GM18505 (cell line): ENCODE measurements at regions not wholly inside any gene's neighbourhood (a gene's known extent, or its start where the extent isn't known, plus 50 kb on each side); places are given as distances from the start of the nearest gene placed in this dataset.
"Not testable (repeated sequence)": the region's sequence is repeated elsewhere in the genome, so short reads cannot be mapped to it uniquely, and the experiment has no call there.

Source experiments
- ATAC-seq: cut with Tn5 transposase; IDR thresholded peaks from one replicate; pipeline ENCODE4 v1.9.1; 2021; ENCODE audit not compliant: unreplicated experiment
- POLR2A ChIP-seq: IDR thresholded peaks from 4 replicates; pipeline ENCODE4 v1.6.1; 2011; ENCODE audit warnings: borderline replicate concordance; ENCODE audit not compliant: insufficient read depth, insufficient read length; ENCODE audit errors: extremely low read depth

GRCh38 chr2:22126978-22127377 lies 1003.2 kb downstream of the TDRD15 start:
- no peak for TF ChIP-seq POLR2A
- no peak for ATAC-seq

- no peak for ATAC-seq
- no peak for TF ChIP-seq POLR2A
Observed at GRCh38 chr2:22134421-22134820, 1010.7 kb downstream of the TDRD15 start.

GRCh38 chr2:22136446-22136845 lies 1012.7 kb downstream of the TDRD15 start:
- no peak for ATAC-seq
- no peak for TF ChIP-seq POLR2A

DNA sequence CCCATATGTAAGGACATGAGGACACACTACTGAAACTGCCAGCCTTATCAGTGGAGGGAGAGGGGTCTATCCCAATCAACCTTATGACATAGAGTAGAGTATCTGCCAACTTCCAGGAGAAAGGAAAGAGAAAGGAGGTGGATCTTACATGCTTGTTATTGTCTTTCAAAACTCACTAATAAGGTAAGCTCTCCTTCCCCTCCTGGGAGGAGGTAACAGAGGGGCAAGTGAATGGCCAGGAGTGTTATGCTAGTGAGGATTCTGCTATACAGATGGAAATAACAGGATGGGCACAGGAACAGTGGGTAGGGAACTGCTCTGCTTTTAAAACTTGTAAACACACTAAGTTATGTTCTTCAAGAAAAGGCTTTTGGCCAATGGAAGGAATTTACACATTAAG lies 1020.1 kb downstream of the TDRD15 start:
- no peak for ATAC-seq
- TF ChIP-seq POLR2A = no peak

DNA sequence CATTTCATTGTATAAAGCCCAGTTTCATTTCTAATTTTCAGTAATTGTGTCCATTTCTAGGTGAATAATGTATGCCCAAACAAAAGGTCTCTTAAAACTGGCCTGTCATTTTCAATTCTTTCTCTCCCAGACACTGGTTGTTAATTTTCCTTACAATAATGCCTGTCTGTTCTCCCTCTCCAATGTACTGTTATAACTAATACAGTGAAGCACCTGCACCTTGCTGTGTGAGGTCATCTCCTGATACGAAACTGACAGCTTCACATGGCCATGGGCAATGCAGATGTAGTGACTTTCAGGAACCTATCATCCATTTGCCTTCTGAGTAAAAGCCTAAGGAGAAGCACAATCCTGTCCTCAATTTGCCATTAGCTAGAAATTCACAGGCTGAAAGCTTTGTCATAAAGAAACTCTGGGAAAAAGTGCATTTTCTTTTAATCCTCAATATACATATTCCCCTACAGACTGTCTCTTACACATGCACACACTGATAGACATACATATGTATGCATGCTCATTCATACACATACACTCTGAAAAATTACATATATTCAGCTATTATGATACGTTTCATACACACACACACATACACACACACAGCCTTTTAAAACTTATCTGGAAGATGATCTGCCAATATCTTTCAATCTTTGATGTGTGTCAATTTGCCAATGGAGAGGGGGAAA lies 1030.3 kb downstream of the TDRD15 start:
- no peak for TF ChIP-seq POLR2A
- ATAC-seq = no peak

DNA sequence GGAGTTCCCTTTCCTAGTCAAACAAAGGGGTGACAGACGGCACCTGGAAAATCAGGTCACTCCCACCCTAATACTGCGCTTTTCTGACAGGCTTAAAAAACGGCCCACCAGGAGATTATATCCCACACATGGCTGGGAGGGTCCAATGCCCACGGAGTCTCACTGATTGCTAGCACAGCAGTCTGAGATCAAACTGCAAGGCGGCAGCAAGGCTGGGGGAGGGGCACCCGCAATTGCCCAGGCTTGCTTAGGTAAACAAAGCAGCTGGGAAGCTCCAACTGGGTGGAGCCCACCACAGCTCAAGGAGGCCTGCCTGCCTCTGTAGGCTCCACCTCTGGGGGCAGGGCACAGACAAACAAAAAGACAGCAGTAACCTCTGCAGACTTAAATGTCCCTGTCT lies 1032.9 kb downstream of the TDRD15 start:
- not testable (repeated sequence) for ATAC-seq

DNA sequence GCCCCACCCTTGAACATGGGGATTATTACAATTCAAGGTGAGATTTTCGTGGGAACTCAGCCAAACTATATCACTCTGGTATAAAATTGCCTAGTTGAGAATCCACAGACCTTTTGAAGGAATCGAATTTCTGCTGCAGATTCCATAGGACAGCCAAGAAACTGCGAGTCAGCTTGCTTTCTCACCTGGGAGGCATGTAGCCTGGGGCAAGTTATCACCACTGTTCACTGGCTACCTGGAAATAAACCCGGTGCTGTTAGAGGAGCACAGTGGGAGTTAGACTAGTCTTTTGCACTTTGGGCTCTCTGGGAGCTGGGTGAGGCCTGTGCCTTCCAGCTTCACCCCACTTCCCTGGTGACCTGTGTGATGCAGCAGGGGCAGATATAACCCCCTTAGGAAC lies 1043.5 kb downstream of the TDRD15 start:
- ATAC-seq = no peak
- no peak for TF ChIP-seq POLR2A

DNA sequence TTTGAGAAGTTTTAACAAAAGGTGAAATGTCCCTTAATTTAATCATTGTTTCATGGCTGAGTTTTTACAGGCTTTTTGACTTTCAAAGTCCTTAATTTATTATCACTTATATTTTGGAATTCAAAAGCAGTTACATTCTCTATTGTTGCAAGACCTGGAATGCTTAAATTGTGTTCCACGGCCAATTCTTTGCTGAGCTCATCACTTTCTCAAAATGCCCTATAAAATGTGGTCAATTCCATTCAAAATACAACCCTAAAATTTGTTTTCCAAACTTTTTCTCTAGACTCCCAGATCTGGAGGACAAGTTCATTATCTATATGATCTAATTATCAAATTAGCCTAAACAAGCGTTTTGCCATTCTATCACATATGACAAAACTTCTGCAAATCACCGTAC lies 1051.2 kb downstream of the TDRD15 start:
- TF ChIP-seq POLR2A = no peak
- no peak for ATAC-seq

GRCh38 chr2:22185251-22185650 lies 1061.5 kb downstream of the TDRD15 start:
- TF ChIP-seq POLR2A = no peak
- ATAC-seq = no peak

DNA sequence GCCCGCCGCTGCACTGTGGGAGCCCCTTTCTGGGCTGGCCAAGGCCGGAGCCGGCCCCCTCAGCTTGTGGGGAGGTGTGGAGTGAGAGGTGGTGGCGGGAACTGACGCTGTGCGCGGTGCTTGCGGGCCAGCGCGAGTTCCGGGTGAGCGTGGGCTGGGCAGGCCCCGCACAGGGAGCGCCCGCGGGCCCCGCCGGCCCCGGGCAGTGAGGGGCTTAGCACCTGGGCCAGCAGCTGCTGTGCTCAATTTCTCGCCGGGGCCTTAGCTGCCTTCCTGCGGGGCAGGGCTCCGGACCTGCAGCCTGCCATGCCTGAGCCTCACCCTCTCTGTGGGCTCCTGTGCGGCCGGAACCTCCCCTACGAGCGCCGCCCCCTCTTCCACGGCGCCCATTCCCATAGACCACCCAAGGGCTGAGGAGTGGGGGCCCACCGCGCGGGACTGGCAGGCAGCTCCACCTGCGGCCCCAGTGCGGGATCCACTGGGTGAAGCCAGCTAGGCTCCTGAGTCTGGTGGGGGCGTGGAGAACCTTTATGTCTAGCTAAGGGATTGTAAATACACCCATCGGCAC lies 1062.6 kb downstream of the TDRD15 start:
- ATAC-seq = not testable (repeated sequence)

DNA sequence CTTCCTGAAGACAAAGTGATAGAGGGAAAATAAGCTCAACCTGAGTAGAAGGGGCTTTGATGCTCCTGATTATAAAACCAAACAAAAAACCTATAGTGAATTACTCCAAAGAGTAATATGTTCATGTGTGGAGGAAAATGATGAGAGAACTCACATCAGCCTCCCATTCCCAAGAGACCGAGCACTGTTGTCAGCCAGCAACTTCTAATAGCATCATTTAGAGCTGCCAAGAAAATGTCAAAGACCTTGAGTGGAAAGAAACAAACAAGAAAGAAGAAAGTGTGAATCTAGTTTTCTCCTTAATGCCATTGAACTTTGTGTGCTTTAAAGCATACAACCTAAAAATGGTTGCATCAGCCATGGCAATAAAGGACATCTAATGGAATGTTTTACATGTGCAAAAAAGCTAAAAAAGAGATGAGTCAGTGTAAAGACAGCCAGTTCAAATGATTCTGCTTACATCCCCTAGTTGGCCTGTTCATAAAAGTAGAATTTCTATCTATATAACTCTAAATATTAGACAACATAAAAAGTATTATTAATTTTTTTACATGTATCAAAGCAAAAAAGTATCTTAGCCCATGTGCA lies 1066.2 kb downstream of the TDRD15 start:
- no peak for ATAC-seq
- TF ChIP-seq POLR2A = no peak

- ATAC-seq = no peak
- TF ChIP-seq POLR2A = no peak
Observed at GRCh38 chr2:22194218-22194617, 1070.5 kb downstream of the TDRD15 start.

GRCh38 chr2:22196806-22197205 lies 1073.0 kb downstream of the TDRD15 start:
- ATAC-seq = no peak
- TF ChIP-seq POLR2A = no peak

DNA sequence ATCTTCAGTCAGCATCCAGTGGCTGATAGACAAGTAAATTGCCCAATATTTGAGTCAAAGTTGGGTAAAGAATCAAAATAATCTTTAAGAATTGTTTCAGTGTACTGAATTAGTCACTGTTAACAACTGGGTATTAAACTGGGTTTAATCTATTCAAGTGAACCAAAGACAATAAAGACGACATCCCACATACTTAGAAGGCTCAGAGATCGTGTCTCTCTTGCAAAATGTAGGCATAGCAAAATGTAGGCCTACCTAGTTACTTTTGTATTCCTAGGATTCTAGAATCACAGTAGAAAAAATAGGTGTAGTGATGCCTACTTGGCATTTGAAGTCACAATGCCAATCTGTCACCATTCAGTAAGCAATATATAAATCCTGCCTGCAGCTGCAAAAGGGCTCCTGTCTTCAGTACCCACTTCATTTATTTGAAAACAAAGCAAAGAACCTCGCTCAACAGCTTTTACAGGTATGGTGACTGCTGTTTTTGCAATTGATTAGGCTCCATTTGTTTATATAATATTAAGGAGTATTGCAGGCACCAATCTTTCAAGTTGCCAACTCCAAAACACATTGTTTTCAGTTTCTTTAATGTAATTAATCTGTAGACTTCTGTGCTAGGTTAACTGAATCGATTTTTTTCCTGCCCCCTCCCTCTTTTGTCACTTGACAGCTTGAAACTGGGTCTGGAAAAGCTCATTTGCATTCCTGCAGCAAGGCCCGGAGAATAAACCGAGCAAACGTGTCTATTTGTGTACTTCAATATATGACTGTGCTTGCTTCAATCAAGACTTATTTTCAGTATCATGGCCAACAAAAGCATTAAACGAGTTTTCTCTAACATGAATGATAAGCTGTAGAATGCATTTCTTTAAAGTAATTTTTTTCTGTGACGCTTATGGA lies 1074.9 kb downstream of the TDRD15 start:
- no peak for ATAC-seq
- no peak for TF ChIP-seq POLR2A

GRCh38 chr2:22199994-22200393 lies 1076.2 kb downstream of the TDRD15 start:
- TF ChIP-seq POLR2A = no peak
- ATAC-seq = no peak
